ENCODE measurements at regions not wholly inside any gene's neighbourhood (a gene's known extent, or its start where the extent isn't known, plus 50 kb on each side); places are given as distances from the start of the nearest gene placed in this dataset.

DNA sequence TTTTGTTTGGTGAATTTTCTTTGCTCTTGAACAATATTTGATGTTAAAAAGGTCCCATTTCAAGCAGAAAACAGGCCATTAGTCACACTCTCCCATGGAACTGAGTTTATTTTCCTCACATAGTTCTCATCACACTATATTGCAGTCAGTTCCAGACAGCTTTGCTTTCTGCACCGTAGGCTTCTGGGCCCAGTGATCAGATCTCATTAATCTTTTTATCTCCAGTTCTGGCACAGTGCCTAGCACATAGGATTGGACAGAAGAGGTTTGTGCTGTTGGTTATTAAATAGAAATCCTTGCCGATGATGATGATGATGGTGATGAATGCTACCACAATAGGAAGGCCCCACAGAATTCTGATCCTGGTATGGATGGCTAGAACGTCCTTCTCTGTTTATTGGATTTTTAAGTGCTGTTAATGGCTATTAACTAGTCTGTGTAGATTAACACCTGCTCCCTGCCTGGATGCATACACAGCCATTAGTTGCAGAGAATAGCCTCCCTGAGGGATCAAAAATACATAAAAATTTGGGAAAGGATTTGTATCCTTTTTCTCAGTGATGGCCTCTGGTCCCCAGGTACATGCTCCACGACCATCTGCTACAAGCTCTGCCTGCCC is 52.0 kb upstream of the NTRK2 start:
- H3K4ac ChIP-seq (ENCODE audit: low read depth, low read length): no peak overlapping the region
- no peak overlapping the region for H4K91ac ChIP-seq (ENCODE audit: insufficient read depth, low read depth, low read length)
- H2BK5ac ChIP-seq (ENCODE audit: low read depth, low read length, poor library complexity, severe bottlenecking): no peak overlapping the region
- intact Hi-C loops (cut with micrococcal nuclease): no loop called here
- no peaks in the 10 kb centered on the region for H3K9me1 ChIP-seq (ENCODE audit: insufficient read depth, low read length)
- H4K8ac ChIP-seq (ENCODE audit: low read depth in 2 of 2, low read length in 2 of 2): no peak overlapping the region
- H2BK120ac ChIP-seq (ENCODE audit: low read depth, low read length): no peak overlapping the region
- CTCF ChIA-PET: interaction anchor here (0.6 kb wide), 1 partner anchor 14 kb away, joined by 3 read pairs; no protein-coding TSS in a partner anchor
- no peak overlapping the region for H3K27ac ChIP-seq (ENCODE audit: insufficient read depth, low read length)
- H3K9me3 ChIP-seq (ENCODE audit: control insufficient read depth, insufficient read depth, low read length): peaks cover 6% of the 10 kb centered on the region
- H3K4me1 ChIP-seq (ENCODE audit: control insufficient read depth, insufficient read depth, low read length): no peaks in the 10 kb centered on the region
- H3K18ac ChIP-seq (ENCODE audit: low read depth, low read length): no peak overlapping the region
- POLR2A ChIA-PET (ENCODE audit: unreplicated experiment): no interaction called here
- no peak overlapping the region for H3K56ac ChIP-seq (ENCODE audit: extremely low read depth, insufficient read depth, low read length)
- no peaks in the 10 kb centered on the region for H4K20me1 ChIP-seq (ENCODE audit: insufficient read depth, low read length)
- H4K5ac ChIP-seq (ENCODE audit: low read depth, low read length): no peak overlapping the region
- no CpG with 5 or more reads among the region's 4 CpGs for WGBS, 2 experiments (ENCODE audit: extremely low coverage in 2 of 2, insufficient read length in 1 of 2)
- no peak for TF ChIP-seq SMC3 (IDR thresholded peaks at IDR 0.05; ENCODE audit: low read depth, low read length)
- no peak overlapping the region for H2AK9ac ChIP-seq (replicated peaks; ENCODE audit: low read depth, low read length, poor library complexity)
- no peak overlapping the region for H3K4me3 ChIP-seq (ENCODE audit: insufficient read depth, low read depth, low read length)
- H2AK5ac ChIP-seq (ENCODE audit: low read depth, low read length): no peak overlapping the region
- DNase-seq (no peak), ATAC-seq (ENCODE audit: low read depth) (no peak)
- no peak overlapping the region for H3K4me2 ChIP-seq (ENCODE audit: low read depth, low read length)
- H3K79me1 ChIP-seq (ENCODE audit: low read depth in 1 of 2, low read length in 2 of 2): no peaks in the 10 kb centered on the region
- H3K9ac ChIP-seq (ENCODE audit: low read depth, low read length): no peak overlapping the region
- H2BK20ac ChIP-seq (ENCODE audit: low read depth, low read length): no peak overlapping the region
- BruUV-seq (replicated peaks): no TSS peak
- H3K23ac ChIP-seq (ENCODE audit: low read depth, low read length): no peak overlapping the region
- dilution Hi-C loops (cut with HindIII; ENCODE audit: low sequenced_read_pairs, unreplicated experiment): no loop called here
- in situ Hi-C loops (cut with MboI; ENCODE audit: low sequenced_read_pairs): no loop called here
- H3K27me3 ChIP-seq (ENCODE audit: control insufficient read depth, insufficient read depth, low read length): no peaks in the 10 kb centered on the region
- H2AFZ ChIP-seq (replicated peaks; ENCODE audit: low read length, poor library complexity): no peak overlapping the region
- H2BK15ac ChIP-seq (ENCODE audit: low read depth, low read length): no peak overlapping the region
- H3K36me3 ChIP-seq (ENCODE audit: control insufficient read depth, insufficient read depth, low read length): no peaks in the 10 kb centered on the region
- no peak overlapping the region for H3K14ac ChIP-seq (replicated peaks; ENCODE audit: low read depth, low read length)

All from IMR-90 (cell line).